ENCODE measurements at regions not wholly inside any gene's neighbourhood (a gene's known extent, or its start where the extent isn't known, plus 50 kb on each side); places are given as distances from the start of the nearest gene placed in this dataset.

GRCh38 chr1:98323388-98323787 is 338.1 kb upstream of the SNX7 start:
- no peak for DNase-seq (ENCODE audit: insufficient read length, low spot score)
- no peak for FAIRE-seq

GRCh38 chr1:98322966-98323365 is 338.6 kb upstream of the SNX7 start:
- FAIRE-seq: no peak
- no peak for DNase-seq (ENCODE audit: insufficient read length, low spot score)
- TF ChIP-seq, protein P1, sequence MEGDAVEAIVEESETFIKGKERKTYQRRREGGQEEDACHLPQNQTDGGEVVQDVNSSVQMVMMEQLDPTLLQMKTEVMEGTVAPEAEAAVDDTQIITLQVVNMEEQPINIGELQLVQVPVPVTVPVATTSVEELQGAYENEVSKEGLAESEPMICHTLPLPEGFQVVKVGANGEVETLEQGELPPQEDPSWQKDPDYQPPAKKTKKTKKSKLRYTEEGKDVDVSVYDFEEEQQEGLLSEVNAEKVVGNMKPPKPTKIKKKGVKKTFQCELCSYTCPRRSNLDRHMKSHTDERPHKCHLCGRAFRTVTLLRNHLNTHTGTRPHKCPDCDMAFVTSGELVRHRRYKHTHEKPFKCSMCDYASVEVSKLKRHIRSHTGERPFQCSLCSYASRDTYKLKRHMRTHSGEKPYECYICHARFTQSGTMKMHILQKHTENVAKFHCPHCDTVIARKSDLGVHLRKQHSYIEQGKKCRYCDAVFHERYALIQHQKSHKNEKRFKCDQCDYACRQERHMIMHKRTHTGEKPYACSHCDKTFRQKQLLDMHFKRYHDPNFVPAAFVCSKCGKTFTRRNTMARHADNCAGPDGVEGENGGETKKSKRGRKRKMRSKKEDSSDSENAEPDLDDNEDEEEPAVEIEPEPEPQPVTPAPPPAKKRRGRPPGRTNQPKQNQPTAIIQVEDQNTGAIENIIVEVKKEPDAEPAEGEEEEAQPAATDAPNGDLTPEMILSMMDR (IDR thresholded peaks at IDR 0.05; ENCODE audit: insufficient read depth, missing control alignments): no peak

More at GRCh38 chr1:98323388-98323787, 338.1 kb upstream of the SNX7 start:
- TF ChIP-seq, protein P1 (IDR thresholded peaks at IDR 0.05; ENCODE audit: insufficient read depth, missing control alignments): no peak

DNA sequence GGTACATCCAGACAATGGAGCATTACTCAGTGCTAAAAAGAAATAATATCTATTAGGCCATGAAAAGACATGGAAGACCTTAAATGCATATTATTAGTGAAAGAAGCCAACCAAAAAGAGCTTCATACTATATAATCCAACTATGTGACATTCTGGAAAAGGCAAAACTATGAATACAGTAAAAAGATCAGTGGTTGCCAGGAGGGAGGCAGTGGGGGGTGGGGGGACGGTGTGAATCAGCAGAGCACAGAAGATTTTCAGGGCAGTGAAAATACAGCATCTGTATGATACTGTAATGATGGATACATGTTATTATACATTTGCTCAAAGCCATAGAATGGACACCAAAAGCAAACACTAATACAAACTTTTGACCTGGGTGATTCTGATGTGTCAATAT is 339.4 kb upstream of the SNX7 start:
- TF ChIP-seq, protein P1 (IDR thresholded peaks at IDR 0.05; ENCODE audit: insufficient read depth, missing control alignments): no peak
- FAIRE-seq (no peak), DNase-seq (ENCODE audit: insufficient read length, low spot score) (no peak)

GRCh38 chr1:98321191-98321590 is 340.3 kb upstream of the SNX7 start:
- DNase-seq (ENCODE audit: insufficient read length, low spot score) (no peak), FAIRE-seq (no peak)
- TF ChIP-seq, protein P1 (IDR thresholded peaks at IDR 0.05; ENCODE audit: insufficient read depth, missing control alignments): no peak

- no peak for FAIRE-seq
- TF ChIP-seq, protein P1 (IDR thresholded peaks at IDR 0.05; ENCODE audit: insufficient read depth, missing control alignments): no peak
Measured at GRCh38 chr1:98316286-98316905, 345.1 kb upstream of the SNX7 start.

GRCh38 chr1:98315309-98315708 is 346.2 kb upstream of the SNX7 start:
- FAIRE-seq (no peak), DNase-seq (ENCODE audit: insufficient read length, low spot score) (no peak)
- TF ChIP-seq, protein P1 (IDR thresholded peaks at IDR 0.05; ENCODE audit: insufficient read depth, missing control alignments): no peak

More at GRCh38 chr1:98316286-98316905, 345.1 kb upstream of the SNX7 start:
- DNase-seq (ENCODE audit: insufficient read length, low spot score): no peak

DNA sequence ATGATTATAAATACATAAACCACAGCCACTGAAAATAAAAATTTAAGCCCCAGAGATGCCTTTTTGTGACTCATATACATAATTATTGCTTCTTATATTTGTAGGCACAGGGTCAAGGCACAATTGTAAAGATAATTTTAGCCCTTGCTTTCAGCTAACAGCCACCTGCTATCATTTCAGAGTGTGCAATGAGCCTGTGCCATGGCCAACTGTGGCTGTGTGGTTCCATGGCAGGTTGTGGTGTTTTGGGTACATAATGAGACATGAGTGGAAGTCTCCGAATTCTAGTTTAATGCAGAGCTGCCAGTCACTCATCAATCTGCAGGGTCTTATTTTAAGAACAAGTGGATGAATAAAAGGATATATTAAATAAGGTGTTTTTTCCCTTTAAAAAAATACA is 346.9 kb upstream of the SNX7 start:
- DNase-seq (ENCODE audit: insufficient read length, low spot score) (no peak), FAIRE-seq (no peak)
- TF ChIP-seq, protein P1 (IDR thresholded peaks at IDR 0.05; ENCODE audit: insufficient read depth, missing control alignments): no peak
